ENCODE measurements at regions not wholly inside any gene's neighbourhood (a gene's known extent, or its start where the extent isn't known, plus 50 kb on each side); places are given as distances from the start of the nearest gene placed in this dataset.

GRCh38 chr5:52041842-52042241 lies 658.6 kb downstream of the ISL1 start:
- no peak overlapping the region for H2AFZ ChIP-seq (ENCODE audit: low read length)
- TF ChIP-seq NRF1 (IDR thresholded peaks at IDR 0.05; ENCODE audit: low read depth, low read length) (no peak), HDAC6 (IDR thresholded peaks at IDR 0.05; ENCODE audit: low read depth, low read length) (no peak), SRF (IDR thresholded peaks at IDR 0.05; ENCODE audit: low read depth, low read length) (no peak), ATF2 (IDR thresholded peaks at IDR 0.05; ENCODE audit: low read length) (no peak), EGR1 (IDR thresholded peaks at IDR 0.05; ENCODE audit: borderline replicate concordance, low read depth, low read length) (no peak), EZH2 (IDR thresholded peaks at IDR 0.05; ENCODE audit: low read depth, low read length, severe bottlenecking) (no peak), RFX5 (IDR thresholded peaks at IDR 0.05; ENCODE audit: borderline replicate concordance, low read depth, low read length) (no peak), ATF3 (IDR thresholded peaks at IDR 0.05; ENCODE audit: insufficient read depth, low read depth, low read length) (no peak), TAF1 (IDR thresholded peaks at IDR 0.05; ENCODE audit: low read depth, low read length) (no peak), PHF8 (conservative IDR thresholded peaks at IDR 0.05; ENCODE audit: low read depth, low read length) (no peak), RNF2 (IDR thresholded peaks at IDR 0.05; ENCODE audit: borderline replicate concordance, low read depth, low read length, missing control alignments, poor library complexity, severe bottlenecking) (no peak), CBX5 (IDR thresholded peaks at IDR 0.05; ENCODE audit: low read depth, low read length) (no peak), CHD1 (IDR thresholded peaks at IDR 0.05; ENCODE audit: low read depth, low read length) (no peak)

More at GRCh38 chr5:52041842-52042241, 658.6 kb downstream of the ISL1 start:
- Histone ChIP-seq H3K4me2 (ENCODE audit: insufficient read depth in 1 of 2, low read depth in 2 of 2, low read length in 2 of 2) (no peak overlapping the region), H3K9me3 (ENCODE audit: insufficient read depth in 2 of 2, low read depth in 1 of 2, low read length in 1 of 2) (no peaks in the 10 kb centered on the region), H3K9ac (replicated peaks in 1 of 4; ENCODE audit: extremely low read depth in 1 of 4, low read depth in 3 of 4, low read length in 3 of 4) (no peak overlapping the region), H3K79me2 (ENCODE audit: control insufficient read depth in 1 of 2, insufficient read depth in 2 of 2, low read length in 2 of 2) (no peaks in the 10 kb centered on the region), H2BK15ac (ENCODE audit: low read length) (no peak overlapping the region), H3K4ac (replicated peaks; ENCODE audit: insufficient read length, low read depth, low read length) (no peak overlapping the region), H3K27me3 (replicated peaks in 1 of 4; ENCODE audit: control insufficient read depth in 3 of 4, extremely low read depth in 1 of 4, insufficient read depth in 3 of 4, low read length in 3 of 4) (no peaks in the 10 kb centered on the region), H3K14ac (ENCODE audit: insufficient read length) (no peak overlapping the region), H2BK12ac (ENCODE audit: low read depth, low read length) (no peak overlapping the region), H2BK20ac (ENCODE audit: low read length) (no peak overlapping the region), H3K56ac (replicated peaks; ENCODE audit: insufficient read length, low read depth, low read length) (no peak overlapping the region), H4K5ac (ENCODE audit: insufficient read length, low read depth, low read length) (no peak overlapping the region), H4K8ac (ENCODE audit: extremely low read depth, insufficient read depth, low read length) (no peak overlapping the region), H3K18ac (ENCODE audit: extremely low read depth, low read length) (no peak overlapping the region), H3K23ac (ENCODE audit: insufficient read length) (no peak overlapping the region), H3K4me3 (ENCODE audit: extremely low read depth in 1 of 4, insufficient read depth in 2 of 4, low read depth in 3 of 4, low read length in 4 of 4) (no peak overlapping the region), H2AK5ac (ENCODE audit: low read depth, low read length) (no peak overlapping the region), H3K4me1 (replicated peaks in 1 of 4; ENCODE audit: control insufficient read depth in 3 of 4, insufficient read depth in 4 of 4, low read length in 3 of 4) (peaks cover 0 to 3% (median 0%) of the 10 kb centered on the region in 4 experiments; a peak in 1 of 7 replicates), H2BK120ac (replicated peaks; ENCODE audit: low read depth, low read length) (no peak overlapping the region), H4K91ac (replicated peaks; ENCODE audit: insufficient read length, low read length) (no peak overlapping the region), H3K23me2 (ENCODE audit: low read depth, low read length) (no peaks in the 10 kb centered on the region), H4K20me1 (replicated peaks in 1 of 2; ENCODE audit: control insufficient read depth in 1 of 2, insufficient read depth in 2 of 2, low read length in 2 of 2) (no peaks in the 10 kb centered on the region), H3K79me1 (ENCODE audit: low read depth, low read length) (no peaks in the 10 kb centered on the region), H3K36me3 (ENCODE audit: control insufficient read depth in 2 of 4, insufficient read depth in 4 of 4, low read length in 3 of 4) (no peaks in the 10 kb centered on the region), H3K27ac (ENCODE audit: low read depth, low read length) (no peak overlapping the region), H2BK5ac (ENCODE audit: low read depth, low read length) (no peak overlapping the region)
- FAIRE-seq (no peak), DNase-seq (ENCODE audit: low read depth in 1 of 2, low spot score in 2 of 2) (no peak)
- WGBS, 2 experiments (ENCODE audit: extremely low coverage in 1 of 2, insufficient coverage in 1 of 2, insufficient read length in 1 of 2, insufficient replicate concordance in 2 of 2, low coverage in 1 of 2, low lambda C conversion rate in 2 of 2, missing lambda C conversion rate in 1 of 2), result 89% methylated on average over 2 of the region's 2 CpGs; no CpG with 5 or more reads in 1 of the 2 experiments
- ChIA-PET CTCF (ENCODE audit: partially characterized antibody) (no interaction called here), POLR2A (ENCODE audit: partially characterized antibody) (no interaction called here)
